Mesodermal cell (in vitro differentiated cells): ENCODE measurements at regions not wholly inside any gene's neighbourhood (a gene's known extent, or its start where the extent isn't known, plus 50 kb on each side); places are given as distances from the start of the nearest gene placed in this dataset.

Experiments
- H3K27ac ChIP-seq: 2 replicates; pipeline ENCODE4 v1.7.0; 2013; ENCODE audit warnings: mild to moderate bottlenecking, low read depth, low read length, moderate library complexity; ENCODE audit not compliant: severe bottlenecking
- H3K36me3 ChIP-seq: 2 replicates; pipeline ENCODE4 v1.7.1; 2013; ENCODE audit warnings: mild to moderate bottlenecking, low read length, moderate library complexity; ENCODE audit not compliant: control insufficient read depth, insufficient read depth
- H3K4me1 ChIP-seq: one replicate; pipeline ENCODE4 v1.7.1; 2013; ENCODE audit warnings: mild to moderate bottlenecking, low read length; ENCODE audit not compliant: insufficient read depth, control insufficient read depth, poor library complexity, severe bottlenecking
- H3K4me3 ChIP-seq: 2 replicates; pipeline ENCODE4 v1.7.0; 2013; ENCODE audit warnings: low read length, control low read depth, mild to moderate bottlenecking; ENCODE audit not compliant: insufficient read depth, poor library complexity, severe bottlenecking; ENCODE audit errors: extremely low read depth
- H3K9me3 ChIP-seq: 2 replicates; pipeline ENCODE4 v1.7.1; 2013; ENCODE audit warnings: mild to moderate bottlenecking, low read length, moderate library complexity; ENCODE audit not compliant: control insufficient read depth
- WGBS, 2 experiments: methylation state at CpG; one replicate each; pipeline ENCODE4 v1.1.5; 2013; ENCODE audit warnings: missing lambda C conversion rate in 2 of 2; ENCODE audit not compliant: insufficient coverage in 2 of 2; 5-methylcytosine and 5-hydroxymethylcytosine counted together

DNA sequence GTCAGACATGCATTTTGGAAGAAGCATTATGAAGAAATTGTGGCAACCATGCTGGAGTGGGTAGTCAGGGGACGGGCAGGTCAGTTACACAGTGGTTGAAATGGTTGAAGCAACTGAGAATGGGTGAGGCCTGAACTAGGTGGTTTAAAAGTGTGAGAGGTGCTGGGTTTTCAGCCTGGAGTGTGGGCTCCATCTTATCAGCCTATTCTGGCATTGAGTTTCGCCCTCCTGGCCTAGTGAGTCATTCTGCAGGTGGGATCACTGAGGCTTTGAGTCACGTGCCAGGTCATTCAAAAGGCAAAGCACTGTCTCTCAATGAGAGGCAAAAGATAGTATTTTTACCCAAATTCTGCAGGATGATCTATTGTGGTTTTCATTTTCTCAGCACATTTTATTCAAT is 181.9 kb upstream of the CHD6 start:
- WGBS, 2 experiments: 90 to 91% methylated on average over 2 to 3 of the region's 3 CpGs
- no peaks in the 10 kb centered on the region for H3K36me3 ChIP-seq
- H3K4me1 ChIP-seq: no peaks in the 10 kb centered on the region
- no peaks in the 10 kb centered on the region for H3K9me3 ChIP-seq
- H3K4me3 ChIP-seq: no peak overlapping the region
- H3K27ac ChIP-seq: no peak overlapping the region

GRCh38 chr20:41798930-41799502 is 180.8 kb upstream of the CHD6 start:
- no peak overlapping the region for H3K4me3 ChIP-seq
- 71 to 79% methylated on average over 3 of the region's 3 CpGs for WGBS, 2 experiments
- H3K36me3 ChIP-seq: no peaks in the 10 kb centered on the region
- no peaks in the 10 kb centered on the region for H3K9me3 ChIP-seq
- H3K4me1 ChIP-seq: no peaks in the 10 kb centered on the region
- H3K27ac ChIP-seq: no peak overlapping the region

DNA sequence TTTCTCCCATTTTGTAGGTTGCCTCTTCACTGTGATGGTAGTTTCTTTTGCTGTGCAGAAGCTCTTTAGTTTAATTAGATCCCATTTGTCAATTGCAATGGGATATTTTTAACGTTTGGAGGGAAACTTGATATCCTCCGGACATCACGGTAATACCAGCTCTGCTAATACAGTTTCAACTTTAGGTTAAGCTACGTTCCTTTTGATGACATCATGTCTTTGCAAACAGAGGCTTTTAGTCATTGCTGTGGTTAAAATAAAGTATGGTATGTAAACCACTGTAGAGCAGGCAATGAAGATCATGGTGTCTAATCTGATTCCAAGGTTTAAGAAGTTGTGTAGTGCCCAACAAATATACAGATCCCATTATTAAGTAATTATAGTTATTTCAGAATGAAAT is 168.0 kb upstream of the CHD6 start:
- Histone ChIP-seq H3K36me3 (no peaks in the 10 kb centered on the region), H3K4me3 (no peak overlapping the region), H3K27ac (no peak overlapping the region), H3K4me1 (no peaks in the 10 kb centered on the region), H3K9me3 (no peaks in the 10 kb centered on the region)
- 73 to 83% methylated on average over 3 of the region's 4 CpGs for WGBS, 2 experiments

GRCh38 chr20:41784209-41784958 is 166.2 kb upstream of the CHD6 start:
- WGBS, 2 experiments: 89 to 92% methylated on average over 4 to 5 of the region's 5 CpGs
- Histone ChIP-seq H3K4me3 (no peak overlapping the region), H3K9me3 (no peaks in the 10 kb centered on the region), H3K4me1 (no peaks in the 10 kb centered on the region), H3K36me3 (no peaks in the 10 kb centered on the region), H3K27ac (no peak overlapping the region)

- Histone ChIP-seq H3K4me1 (no peaks in the 10 kb centered on the region), H3K27ac (no peak overlapping the region), H3K4me3 (no peak overlapping the region), H3K9me3 (no peaks in the 10 kb centered on the region), H3K36me3 (no peaks in the 10 kb centered on the region)
- WGBS, 2 experiments: 91 to 94% methylated on average over 5 to 6 of the region's 7 CpGs
These were observed 165.4 kb upstream of the CHD6 start for GRCh38 chr20:41783423-41784208.

GRCh38 chr20:41782730-41783406 is 164.7 kb upstream of the CHD6 start:
- no peaks in the 10 kb centered on the region for H3K9me3 ChIP-seq
- H3K4me3 ChIP-seq: no peak overlapping the region
- H3K36me3 ChIP-seq: no peaks in the 10 kb centered on the region
- no peaks in the 10 kb centered on the region for H3K4me1 ChIP-seq
- H3K27ac ChIP-seq: no peak overlapping the region
- WGBS, 2 experiments: 67 to 88% methylated on average over 1 to 3 of the region's 3 CpGs

DNA sequence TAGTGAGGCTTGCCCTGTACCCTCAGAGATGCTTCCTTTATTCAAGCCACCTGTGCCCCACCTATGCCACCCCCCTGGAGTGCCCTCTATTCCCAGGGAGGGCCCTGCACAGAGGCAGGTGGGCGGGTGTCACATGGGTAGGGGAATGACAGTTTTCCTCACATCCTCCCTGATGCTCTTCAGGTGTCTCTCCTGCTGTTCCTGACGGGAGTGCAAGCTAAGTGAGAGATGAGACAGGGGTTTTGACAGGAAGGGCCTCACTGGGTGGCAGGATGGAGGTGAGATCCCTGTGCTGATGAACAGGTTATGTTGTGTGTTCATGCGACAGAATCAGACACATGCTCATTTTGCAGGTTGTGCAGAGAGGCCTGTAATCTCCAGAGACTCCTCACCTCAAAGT is 164.1 kb upstream of the CHD6 start:
- no peaks in the 10 kb centered on the region for H3K9me3 ChIP-seq
- H3K4me1 ChIP-seq: no peaks in the 10 kb centered on the region
- no peak overlapping the region for H3K27ac ChIP-seq
- no peak overlapping the region for H3K4me3 ChIP-seq
- no peaks in the 10 kb centered on the region for H3K36me3 ChIP-seq
- 92 to 100% methylated on average over 1 of the region's 3 CpGs for WGBS, 2 experiments

- no peaks in the 10 kb centered on the region for H3K9me3 ChIP-seq
- 89 to 100% methylated on average over 4 to 6 of the region's 6 CpGs for WGBS, 2 experiments
- H3K4me1 ChIP-seq: no peaks in the 10 kb centered on the region
- H3K27ac ChIP-seq: no peak overlapping the region
- H3K36me3 ChIP-seq: no peaks in the 10 kb centered on the region
- H3K4me3 ChIP-seq: no peak overlapping the region
These were observed 158.2 kb upstream of the CHD6 start for GRCh38 chr20:41776421-41776820.

GRCh38 chr20:41774291-41774690 is 156.1 kb upstream of the CHD6 start:
- Histone ChIP-seq H3K9me3 (no peaks in the 10 kb centered on the region), H3K4me3 (no peak overlapping the region), H3K4me1 (no peaks in the 10 kb centered on the region), H3K27ac (no peak overlapping the region), H3K36me3 (no peaks in the 10 kb centered on the region)
- 83 to 94% methylated on average over 2 to 3 of the region's 3 CpGs for WGBS, 2 experiments

DNA sequence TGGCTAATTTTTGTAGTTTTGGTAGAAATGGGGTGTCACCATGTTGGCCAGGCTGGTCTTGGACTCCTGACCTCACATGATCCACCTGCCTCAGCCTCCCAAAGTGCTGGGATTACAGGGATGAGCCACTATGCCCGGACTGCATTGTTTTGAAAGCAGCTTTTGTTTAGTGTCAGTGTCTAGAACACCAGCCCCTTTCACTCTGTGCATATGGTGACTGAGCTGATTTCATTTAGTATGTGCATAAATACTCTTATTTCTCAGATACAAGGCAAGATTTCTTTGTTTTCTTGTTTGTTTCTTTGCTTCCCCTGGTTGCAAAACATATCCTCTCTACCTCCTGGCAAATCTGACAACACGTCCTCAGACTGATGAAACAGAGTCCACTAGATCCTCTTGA is 152.8 kb upstream of the CHD6 start:
- no peak overlapping the region for H3K27ac ChIP-seq
- H3K9me3 ChIP-seq: no peaks in the 10 kb centered on the region
- H3K4me3 ChIP-seq: no peak overlapping the region
- no peaks in the 10 kb centered on the region for H3K4me1 ChIP-seq
- no peaks in the 10 kb centered on the region for H3K36me3 ChIP-seq
- no CpG with 5 or more reads among the region's 2 CpGs for WGBS, 2 experiments
